ENCODE measurements at regions not wholly inside any gene's neighbourhood (a gene's known extent, or its start where the extent isn't known, plus 50 kb on each side); places are given as distances from the start of the nearest gene placed in this dataset.

- TF ChIP-seq, protein P1, sequence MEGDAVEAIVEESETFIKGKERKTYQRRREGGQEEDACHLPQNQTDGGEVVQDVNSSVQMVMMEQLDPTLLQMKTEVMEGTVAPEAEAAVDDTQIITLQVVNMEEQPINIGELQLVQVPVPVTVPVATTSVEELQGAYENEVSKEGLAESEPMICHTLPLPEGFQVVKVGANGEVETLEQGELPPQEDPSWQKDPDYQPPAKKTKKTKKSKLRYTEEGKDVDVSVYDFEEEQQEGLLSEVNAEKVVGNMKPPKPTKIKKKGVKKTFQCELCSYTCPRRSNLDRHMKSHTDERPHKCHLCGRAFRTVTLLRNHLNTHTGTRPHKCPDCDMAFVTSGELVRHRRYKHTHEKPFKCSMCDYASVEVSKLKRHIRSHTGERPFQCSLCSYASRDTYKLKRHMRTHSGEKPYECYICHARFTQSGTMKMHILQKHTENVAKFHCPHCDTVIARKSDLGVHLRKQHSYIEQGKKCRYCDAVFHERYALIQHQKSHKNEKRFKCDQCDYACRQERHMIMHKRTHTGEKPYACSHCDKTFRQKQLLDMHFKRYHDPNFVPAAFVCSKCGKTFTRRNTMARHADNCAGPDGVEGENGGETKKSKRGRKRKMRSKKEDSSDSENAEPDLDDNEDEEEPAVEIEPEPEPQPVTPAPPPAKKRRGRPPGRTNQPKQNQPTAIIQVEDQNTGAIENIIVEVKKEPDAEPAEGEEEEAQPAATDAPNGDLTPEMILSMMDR (optimal IDR thresholded peaks at IDR 0.05 in 1 of 3, IDR thresholded peaks at IDR 0.05 in 1 of 3, conservative IDR thresholded peaks at IDR 0.05 in 1 of 3; ENCODE audit: extremely low read depth in 1 of 3, insufficient read depth in 2 of 3, low read length in 3 of 3) = no peak
- TF ChIP-seq EZH2 (IDR thresholded peaks at IDR 0.05; ENCODE audit: low read length) = no peak
These were observed 247.8 kb upstream of the OR4E1 start for GRCh38 chr14:21921453-21921852.
